ENCODE measurements at regions not wholly inside any gene's neighbourhood (a gene's known extent, or its start where the extent isn't known, plus 50 kb on each side); places are given as distances from the start of the nearest gene placed in this dataset.

DNA sequence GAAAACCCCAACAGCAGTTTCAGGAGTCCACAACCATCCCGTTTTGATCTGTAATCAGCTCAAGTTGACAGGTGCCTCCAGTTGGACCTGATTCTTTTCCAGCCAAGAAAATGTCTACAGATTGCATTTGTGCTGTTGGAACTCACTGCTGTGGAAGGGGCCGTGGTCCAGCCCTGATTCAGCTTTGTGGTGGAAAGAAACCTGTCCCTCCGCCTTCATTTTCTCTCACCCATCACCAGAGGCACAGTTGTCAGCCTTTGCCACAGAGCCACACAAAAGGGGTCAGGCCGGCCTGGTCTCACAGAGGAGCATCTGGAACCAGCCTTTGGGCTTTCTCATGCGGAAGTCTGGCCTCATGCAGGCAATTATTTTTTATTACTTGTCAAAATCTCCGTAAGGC is 483.6 kb downstream of the GADD45G start:
- H3K36me3 ChIP-seq: no peaks in the 10 kb centered on the region
- H3K27me3 ChIP-seq (replicated peaks; ENCODE audit: insufficient read depth): no peaks in the 10 kb centered on the region
- no peaks in the 10 kb centered on the region for H3K4me1 ChIP-seq (replicated peaks)
- no peak overlapping the region for H3K27ac ChIP-seq
- TF ChIP-seq, protein P1, sequence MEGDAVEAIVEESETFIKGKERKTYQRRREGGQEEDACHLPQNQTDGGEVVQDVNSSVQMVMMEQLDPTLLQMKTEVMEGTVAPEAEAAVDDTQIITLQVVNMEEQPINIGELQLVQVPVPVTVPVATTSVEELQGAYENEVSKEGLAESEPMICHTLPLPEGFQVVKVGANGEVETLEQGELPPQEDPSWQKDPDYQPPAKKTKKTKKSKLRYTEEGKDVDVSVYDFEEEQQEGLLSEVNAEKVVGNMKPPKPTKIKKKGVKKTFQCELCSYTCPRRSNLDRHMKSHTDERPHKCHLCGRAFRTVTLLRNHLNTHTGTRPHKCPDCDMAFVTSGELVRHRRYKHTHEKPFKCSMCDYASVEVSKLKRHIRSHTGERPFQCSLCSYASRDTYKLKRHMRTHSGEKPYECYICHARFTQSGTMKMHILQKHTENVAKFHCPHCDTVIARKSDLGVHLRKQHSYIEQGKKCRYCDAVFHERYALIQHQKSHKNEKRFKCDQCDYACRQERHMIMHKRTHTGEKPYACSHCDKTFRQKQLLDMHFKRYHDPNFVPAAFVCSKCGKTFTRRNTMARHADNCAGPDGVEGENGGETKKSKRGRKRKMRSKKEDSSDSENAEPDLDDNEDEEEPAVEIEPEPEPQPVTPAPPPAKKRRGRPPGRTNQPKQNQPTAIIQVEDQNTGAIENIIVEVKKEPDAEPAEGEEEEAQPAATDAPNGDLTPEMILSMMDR (IDR thresholded peaks at IDR 0.05): no peak
- TF ChIP-seq POLR2AphosphoS5 (IDR thresholded peaks at IDR 0.05) (no peak), POLR2A (IDR thresholded peaks at IDR 0.05) (no peak)
- H3K4me3 ChIP-seq: no peak overlapping the region
- DNase-seq (ENCODE audit: low spot score): no peak
- WGBS: 68% methylated on average over 6 of the region's 6 CpGs
- intact Hi-C loops (cut with DNase I): no loop called here
- H3K9me3 ChIP-seq: no peaks in the 10 kb centered on the region

DNA sequence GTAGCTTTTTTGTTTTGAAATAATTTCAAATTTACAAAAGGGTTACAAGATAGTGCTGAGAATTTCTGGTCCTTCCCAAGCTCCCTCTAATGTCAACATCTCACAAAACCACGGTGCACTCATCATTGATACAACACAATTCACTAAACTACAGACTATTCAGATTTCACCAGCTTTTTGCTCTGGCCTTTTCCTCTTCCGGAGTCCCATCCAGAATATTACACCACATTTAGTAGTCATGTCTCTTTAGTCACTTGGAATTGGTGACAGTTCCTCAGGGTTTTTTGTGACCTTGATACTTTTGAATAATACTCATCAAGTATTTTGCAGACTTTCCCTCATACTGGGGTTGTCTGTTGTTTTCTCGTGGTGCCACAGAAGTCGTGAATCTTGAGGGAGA is 484.0 kb downstream of the GADD45G start:
- H3K36me3 ChIP-seq: no peaks in the 10 kb centered on the region
- TF ChIP-seq POLR2AphosphoS5 (IDR thresholded peaks at IDR 0.05) (no peak), POLR2A (IDR thresholded peaks at IDR 0.05) (no peak)
- TF ChIP-seq, protein P1 (IDR thresholded peaks at IDR 0.05): no peak
- no peaks in the 10 kb centered on the region for H3K4me1 ChIP-seq (replicated peaks)
- H3K27me3 ChIP-seq (replicated peaks; ENCODE audit: insufficient read depth): no peaks in the 10 kb centered on the region
- H3K9me3 ChIP-seq: no peaks in the 10 kb centered on the region
- intact Hi-C loops (cut with DNase I): no loop called here
- DNase-seq (ENCODE audit: low spot score): no peak
- no peak overlapping the region for H3K4me3 ChIP-seq
- no peak overlapping the region for H3K27ac ChIP-seq
- 77% methylated on average over 4 of the region's 4 CpGs for WGBS

DNA sequence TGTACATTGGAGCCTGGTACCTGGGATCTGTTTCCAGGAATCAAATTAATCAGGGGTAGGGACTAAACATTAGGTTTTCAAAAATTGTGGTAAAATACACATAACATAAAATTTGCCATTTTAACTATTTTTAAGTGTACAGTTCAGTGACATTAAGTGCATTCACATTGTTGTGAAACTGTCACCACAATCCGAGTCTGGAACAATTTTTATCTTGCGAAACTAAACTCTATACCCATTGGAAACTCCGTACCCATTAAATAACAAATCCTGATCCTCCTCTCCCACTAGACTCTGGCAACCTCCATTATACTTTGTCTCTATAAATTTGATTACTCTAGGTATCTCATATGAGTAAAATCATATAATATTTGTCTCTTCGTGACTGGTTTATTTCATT is 486.2 kb downstream of the GADD45G start:
- intact Hi-C loops (cut with DNase I): no loop called here
- no peak overlapping the region for H3K27ac ChIP-seq
- DNase-seq (ENCODE audit: low spot score): no peak
- TF ChIP-seq POLR2A (IDR thresholded peaks at IDR 0.05): no peak
- no peaks in the 10 kb centered on the region for H3K9me3 ChIP-seq
- no peaks in the 10 kb centered on the region for H3K36me3 ChIP-seq
- H3K27me3 ChIP-seq (replicated peaks; ENCODE audit: insufficient read depth): no peaks in the 10 kb centered on the region
- WGBS: 92% methylated on average over 4 of the region's 4 CpGs
- H3K4me3 ChIP-seq: no peak overlapping the region
- no peaks in the 10 kb centered on the region for H3K4me1 ChIP-seq (replicated peaks)

DNA sequence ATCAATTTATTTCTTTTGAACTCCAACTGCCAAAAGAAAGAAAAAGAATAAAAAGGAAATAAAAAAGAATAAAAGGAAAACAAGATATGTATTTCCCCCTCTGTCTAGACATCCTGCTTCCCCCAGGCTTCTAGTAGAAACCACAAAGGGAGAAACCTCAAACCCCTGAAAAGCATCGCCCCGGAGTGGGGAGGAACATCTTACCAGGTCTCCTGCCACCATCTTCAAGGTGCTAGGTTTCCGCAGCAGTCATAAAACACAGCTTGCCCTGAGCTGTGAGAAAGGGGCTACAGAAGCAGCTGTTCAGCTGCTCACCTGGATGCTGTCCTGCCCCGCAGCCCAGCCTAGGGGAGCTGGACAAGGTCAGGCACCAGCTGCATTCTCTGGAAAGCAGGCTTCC is 487.7 kb downstream of the GADD45G start:
- Histone ChIP-seq H3K4me3 (no peak overlapping the region), H3K4me1 (replicated peaks) (no peaks in the 10 kb centered on the region), H3K27me3 (replicated peaks; ENCODE audit: insufficient read depth) (no peaks in the 10 kb centered on the region), H3K36me3 (no peaks in the 10 kb centered on the region), H3K27ac (no peak overlapping the region), H3K9me3 (no peaks in the 10 kb centered on the region)
- intact Hi-C loops (cut with DNase I): no loop called here
- WGBS: 87% methylated on average over 4 of the region's 4 CpGs
- DNase-seq (ENCODE audit: low spot score): no peak
- no peak for TF ChIP-seq POLR2A (IDR thresholded peaks at IDR 0.05)
- TF ChIP-seq, protein P1 (IDR thresholded peaks at IDR 0.05): no peak

DNA sequence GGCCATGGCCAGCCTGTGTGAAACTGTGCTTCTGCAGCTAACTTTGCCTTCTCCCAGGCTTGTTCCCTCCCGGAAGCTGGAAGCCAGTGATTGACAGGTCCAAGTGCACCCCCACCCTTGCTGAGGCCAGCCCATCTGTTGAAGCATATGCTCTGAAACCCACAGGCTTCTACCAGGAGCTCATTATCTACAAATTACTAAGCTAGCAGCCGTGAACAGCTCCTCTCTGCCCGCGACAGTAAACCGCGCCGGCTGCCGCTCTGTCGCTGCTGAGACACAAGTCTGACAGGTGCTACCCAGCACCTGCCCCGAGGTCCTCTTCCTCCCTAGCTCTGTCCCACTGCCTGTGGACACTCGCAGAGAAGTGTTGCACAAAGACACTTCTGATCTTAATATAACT is 490.9 kb downstream of the GADD45G start:
- Histone ChIP-seq H3K9me3 (no peaks in the 10 kb centered on the region), H3K36me3 (no peaks in the 10 kb centered on the region), H3K27me3 (replicated peaks; ENCODE audit: insufficient read depth) (no peaks in the 10 kb centered on the region), H3K4me1 (replicated peaks) (no peaks in the 10 kb centered on the region), H3K4me3 (no peak overlapping the region), H3K27ac (no peak overlapping the region)
- TF ChIP-seq, protein P1 (IDR thresholded peaks at IDR 0.05): no peak
- TF ChIP-seq POLR2A (IDR thresholded peaks at IDR 0.05): no peak
- TF ChIP-seq POLR2AphosphoS5 (IDR thresholded peaks at IDR 0.05): no peak
- DNase-seq (ENCODE audit: low spot score): no peak
- 65% methylated on average over 11 of the region's 11 CpGs for WGBS
- intact Hi-C loops (cut with DNase I): no loop called here
